B cell (primary cell): ENCODE measurements at regions not wholly inside any gene's neighbourhood (a gene's known extent, or its start where the extent isn't known, plus 50 kb on each side); places are given as distances from the start of the nearest gene placed in this dataset.

Source experiments
- CTCF ChIP-seq: fragments of 200-600 bp; IDR thresholded peaks from one replicate; pipeline ENCODE4 v1.8.0; 2022; ENCODE audit warnings: antibody characterized with exemption, mild to moderate bottlenecking
- EZH2 ChIP-seq: IDR thresholded peaks from 2 replicates; pipeline ENCODE4 v1.6.1; 2012; ENCODE audit warnings: borderline replicate concordance, low read depth, mild to moderate bottlenecking, moderate library complexity, low read length; ENCODE audit not compliant: insufficient read depth, poor library complexity, severe bottlenecking

DNA sequence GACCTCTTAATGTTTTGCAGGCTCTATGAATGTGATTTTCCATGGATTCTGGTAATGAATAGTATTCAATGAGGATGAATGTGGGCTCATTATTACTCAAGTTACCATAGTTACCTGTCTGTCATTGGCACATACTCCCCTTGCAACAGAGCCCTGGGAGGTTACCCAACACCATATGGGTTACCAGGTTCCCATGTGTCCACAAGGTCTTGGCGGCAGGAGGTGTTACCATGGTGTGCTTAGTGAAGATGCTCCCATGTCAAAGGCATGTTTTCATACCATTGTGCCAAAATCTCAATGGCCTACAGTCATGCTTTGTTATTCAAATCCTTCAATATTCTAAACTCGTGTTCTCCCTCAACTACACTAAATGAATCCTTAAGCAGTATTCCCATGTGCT lies 232.5 kb downstream of the HDGFL1 start:
- TF ChIP-seq CTCF = no peak
- no peak for TF ChIP-seq EZH2
